ENCODE measurements at regions not wholly inside any gene's neighbourhood (a gene's known extent, or its start where the extent isn't known, plus 50 kb on each side); places are given as distances from the start of the nearest gene placed in this dataset.

GRCh38 chr22:49270595-49271368 lies 556.9 kb downstream of the BRD1 start:
- Histone ChIP-seq H3K4ac (ENCODE audit: low read length) (no peak overlapping the region), H3K4me1 (ENCODE audit: control insufficient read depth in 2 of 2, insufficient read depth in 1 of 2, low read depth in 1 of 2, low read length in 2 of 2) (peaks cover 2 to 10% of the 10 kb centered on the region in 2 donors), H3K14ac (ENCODE audit: low read length) (no peak overlapping the region), H4K91ac (ENCODE audit: low read depth, low read length, poor library complexity) (no peak overlapping the region), H3K4me2 (ENCODE audit: insufficient read depth, low read length, poor library complexity, severe bottlenecking) (no peak overlapping the region), H2AFZ (ENCODE audit: low read length) (no peak overlapping the region), H3K9me3 (replicated peaks in 1 of 2; ENCODE audit: control insufficient read depth in 2 of 2, insufficient read depth in 1 of 2, low read depth in 1 of 2, low read length in 2 of 2) (no peaks in the 10 kb centered on the region), H3K27me3 (ENCODE audit: control insufficient read depth in 3 of 3, insufficient read depth in 3 of 3, low read depth in 1 of 3, low read length in 3 of 3) (peaks cover 0 to 16% (median 4%) of the 10 kb centered on the region in 3 experiments), H2AK5ac (ENCODE audit: low read depth, low read length) (peak overlapping the region; percentile 78), H3K36me3 (replicated peaks in 1 of 2; ENCODE audit: control insufficient read depth in 2 of 2, insufficient read depth in 2 of 2, low read length in 2 of 2) (no peaks in the 10 kb centered on the region), H3K27ac (replicated peaks; ENCODE audit: low read length) (no peak overlapping the region), H3K4me3 (ENCODE audit: low read length in 2 of 2) (no peak overlapping the region), H2BK15ac (ENCODE audit: low read length) (peak overlapping the region; percentile 7), H4K8ac (ENCODE audit: low read depth, low read length) (no peak overlapping the region), H2BK12ac (ENCODE audit: low read length) (no peak overlapping the region), H3K9ac (ENCODE audit: low read depth, low read length, poor library complexity) (no peak overlapping the region), H3K23ac (ENCODE audit: low read depth, low read length, poor library complexity) (no peak overlapping the region), H3K18ac (ENCODE audit: low read length) (peak overlapping the region; percentile 29), H2BK5ac (ENCODE audit: low read length) (no peak overlapping the region), H2BK120ac (ENCODE audit: low read depth, low read length) (no peak overlapping the region), H3K79me1 (ENCODE audit: low read depth, low read length) (no peaks in the 10 kb centered on the region)
- no peak for DNase-seq (ENCODE audit: low spot score)
- WGBS, 2 donors (ENCODE audit: extremely low coverage in 2 of 2, insufficient read length in 2 of 2, insufficient replicate concordance in 1 of 2) = no CpG with 5 or more reads among the region's 17 CpGs

- no peak overlapping the region for H3K9ac ChIP-seq (ENCODE audit: low read depth, low read length, poor library complexity)
- no peak overlapping the region for H2AFZ ChIP-seq (ENCODE audit: low read length)
- H3K14ac ChIP-seq (ENCODE audit: low read length) = no peak overlapping the region
- H3K4ac ChIP-seq (ENCODE audit: low read length) = no peak overlapping the region
- WGBS, 2 donors (ENCODE audit: extremely low coverage in 2 of 2, insufficient read length in 2 of 2, insufficient replicate concordance in 1 of 2) = no CpG with 5 or more reads among the region's 11 CpGs
- no peak overlapping the region for H2BK15ac ChIP-seq (ENCODE audit: low read length)
- DNase-seq (ENCODE audit: low spot score) = peak; percentile 15
- no peak overlapping the region for H2BK120ac ChIP-seq (ENCODE audit: low read depth, low read length)
- no peak overlapping the region for H3K23ac ChIP-seq (ENCODE audit: low read depth, low read length, poor library complexity)
- no peaks in the 10 kb centered on the region for H3K79me1 ChIP-seq (ENCODE audit: low read depth, low read length)
- no peak overlapping the region for H2BK5ac ChIP-seq (ENCODE audit: low read length)
- H3K9me3 ChIP-seq (replicated peaks in 1 of 2; ENCODE audit: control insufficient read depth in 2 of 2, insufficient read depth in 1 of 2, low read depth in 1 of 2, low read length in 2 of 2) = no peaks in the 10 kb centered on the region
- H3K27ac ChIP-seq (replicated peaks; ENCODE audit: low read length) = no peak overlapping the region
- H3K4me3 ChIP-seq (ENCODE audit: low read length in 2 of 2) = no peak overlapping the region
- peaks cover 0 to 16% (median 4%) of the 10 kb centered on the region in 3 experiments for H3K27me3 ChIP-seq (ENCODE audit: control insufficient read depth in 3 of 3, insufficient read depth in 3 of 3, low read depth in 1 of 3, low read length in 3 of 3)
- no peak overlapping the region for H4K8ac ChIP-seq (ENCODE audit: low read depth, low read length)
- no peak overlapping the region for H4K91ac ChIP-seq (ENCODE audit: low read depth, low read length, poor library complexity)
- no peak overlapping the region for H2BK12ac ChIP-seq (ENCODE audit: low read length)
- peaks cover 2 to 10% of the 10 kb centered on the region in 2 donors for H3K4me1 ChIP-seq (ENCODE audit: control insufficient read depth in 2 of 2, insufficient read depth in 1 of 2, low read depth in 1 of 2, low read length in 2 of 2)
- H3K18ac ChIP-seq (ENCODE audit: low read length) = no peak overlapping the region
- no peak overlapping the region for H3K4me2 ChIP-seq (ENCODE audit: insufficient read depth, low read length, poor library complexity, severe bottlenecking)
- H3K36me3 ChIP-seq (replicated peaks in 1 of 2; ENCODE audit: control insufficient read depth in 2 of 2, insufficient read depth in 2 of 2, low read length in 2 of 2) = no peaks in the 10 kb centered on the region
- no peak overlapping the region for H2AK5ac ChIP-seq (ENCODE audit: low read depth, low read length)
Measured at GRCh38 chr22:49269928-49270327, 557.7 kb downstream of the BRD1 start.

GRCh38 chr22:49269371-49269770 lies 558.3 kb downstream of the BRD1 start:
- Histone ChIP-seq H3K79me1 (ENCODE audit: low read depth, low read length) (no peaks in the 10 kb centered on the region), H2BK120ac (ENCODE audit: low read depth, low read length) (no peak overlapping the region), H3K27me3 (ENCODE audit: control insufficient read depth in 3 of 3, insufficient read depth in 3 of 3, low read depth in 1 of 3, low read length in 3 of 3) (peaks cover 0 to 16% (median 4%) of the 10 kb centered on the region in 3 experiments), H2AFZ (ENCODE audit: low read length) (no peak overlapping the region), H3K14ac (ENCODE audit: low read length) (no peak overlapping the region), H4K8ac (ENCODE audit: low read depth, low read length) (no peak overlapping the region), H3K9me3 (replicated peaks in 1 of 2; ENCODE audit: control insufficient read depth in 2 of 2, insufficient read depth in 1 of 2, low read depth in 1 of 2, low read length in 2 of 2) (no peaks in the 10 kb centered on the region), H3K23ac (ENCODE audit: low read depth, low read length, poor library complexity) (no peak overlapping the region), H3K36me3 (replicated peaks in 1 of 2; ENCODE audit: control insufficient read depth in 2 of 2, insufficient read depth in 2 of 2, low read length in 2 of 2) (no peaks in the 10 kb centered on the region), H3K4ac (ENCODE audit: low read length) (no peak overlapping the region), H4K91ac (ENCODE audit: low read depth, low read length, poor library complexity) (no peak overlapping the region), H3K9ac (ENCODE audit: low read depth, low read length, poor library complexity) (no peak overlapping the region), H3K4me2 (ENCODE audit: insufficient read depth, low read length, poor library complexity, severe bottlenecking) (no peak overlapping the region), H2BK12ac (ENCODE audit: low read length) (no peak overlapping the region), H3K18ac (ENCODE audit: low read length) (no peak overlapping the region), H2BK15ac (ENCODE audit: low read length) (no peak overlapping the region), H2AK5ac (ENCODE audit: low read depth, low read length) (no peak overlapping the region), H3K4me1 (ENCODE audit: control insufficient read depth in 2 of 2, insufficient read depth in 1 of 2, low read depth in 1 of 2, low read length in 2 of 2) (peaks cover 2 to 10% of the 10 kb centered on the region in 2 donors), H2BK5ac (ENCODE audit: low read length) (no peak overlapping the region), H3K4me3 (ENCODE audit: low read length in 2 of 2) (no peak overlapping the region), H3K27ac (replicated peaks; ENCODE audit: low read length) (no peak overlapping the region)
- no peak for DNase-seq (ENCODE audit: low spot score)
- WGBS, 2 donors (ENCODE audit: extremely low coverage in 2 of 2, insufficient read length in 2 of 2, insufficient replicate concordance in 1 of 2) = no CpG with 5 or more reads among the region's 6 CpGs

GRCh38 chr22:49268924-49269323 lies 558.7 kb downstream of the BRD1 start:
- no peak overlapping the region for H3K4me2 ChIP-seq (ENCODE audit: insufficient read depth, low read length, poor library complexity, severe bottlenecking)
- no peak overlapping the region for H2BK12ac ChIP-seq (ENCODE audit: low read length)
- no CpG with 5 or more reads among the region's 4 CpGs for WGBS, 2 donors (ENCODE audit: extremely low coverage in 2 of 2, insufficient read length in 2 of 2, insufficient replicate concordance in 1 of 2)
- H3K27ac ChIP-seq (replicated peaks; ENCODE audit: low read length) = no peak overlapping the region
- no peak overlapping the region for H3K18ac ChIP-seq (ENCODE audit: low read length)
- H3K9ac ChIP-seq (ENCODE audit: low read depth, low read length, poor library complexity) = no peak overlapping the region
- no peak overlapping the region for H2BK5ac ChIP-seq (ENCODE audit: low read length)
- no peak overlapping the region for H3K4ac ChIP-seq (ENCODE audit: low read length)
- no peaks in the 10 kb centered on the region for H3K79me1 ChIP-seq (ENCODE audit: low read depth, low read length)
- H2BK15ac ChIP-seq (ENCODE audit: low read length) = no peak overlapping the region
- H3K4me1 ChIP-seq (ENCODE audit: control insufficient read depth in 2 of 2, insufficient read depth in 1 of 2, low read depth in 1 of 2, low read length in 2 of 2) = peaks cover 2 to 10% of the 10 kb centered on the region in 2 donors
- H3K4me3 ChIP-seq (ENCODE audit: low read length in 2 of 2) = no peak overlapping the region
- DNase-seq (ENCODE audit: low spot score) = no peak
- H3K36me3 ChIP-seq (replicated peaks in 1 of 2; ENCODE audit: control insufficient read depth in 2 of 2, insufficient read depth in 2 of 2, low read length in 2 of 2) = no peaks in the 10 kb centered on the region
- no peak overlapping the region for H3K23ac ChIP-seq (ENCODE audit: low read depth, low read length, poor library complexity)
- H3K9me3 ChIP-seq (replicated peaks in 1 of 2; ENCODE audit: control insufficient read depth in 2 of 2, insufficient read depth in 1 of 2, low read depth in 1 of 2, low read length in 2 of 2) = no peaks in the 10 kb centered on the region
- H2BK120ac ChIP-seq (ENCODE audit: low read depth, low read length) = no peak overlapping the region
- no peak overlapping the region for H2AFZ ChIP-seq (ENCODE audit: low read length)
- H3K14ac ChIP-seq (ENCODE audit: low read length) = no peak overlapping the region
- no peak overlapping the region for H4K8ac ChIP-seq (ENCODE audit: low read depth, low read length)
- H4K91ac ChIP-seq (ENCODE audit: low read depth, low read length, poor library complexity) = no peak overlapping the region
- peaks cover 0 to 16% (median 4%) of the 10 kb centered on the region in 3 experiments for H3K27me3 ChIP-seq (ENCODE audit: control insufficient read depth in 3 of 3, insufficient read depth in 3 of 3, low read depth in 1 of 3, low read length in 3 of 3)
- no peak overlapping the region for H2AK5ac ChIP-seq (ENCODE audit: low read depth, low read length)
